ENCODE measurements at regions not wholly inside any gene's neighbourhood (a gene's known extent, or its start where the extent isn't known, plus 50 kb on each side); places are given as distances from the start of the nearest gene placed in this dataset.

DNA sequence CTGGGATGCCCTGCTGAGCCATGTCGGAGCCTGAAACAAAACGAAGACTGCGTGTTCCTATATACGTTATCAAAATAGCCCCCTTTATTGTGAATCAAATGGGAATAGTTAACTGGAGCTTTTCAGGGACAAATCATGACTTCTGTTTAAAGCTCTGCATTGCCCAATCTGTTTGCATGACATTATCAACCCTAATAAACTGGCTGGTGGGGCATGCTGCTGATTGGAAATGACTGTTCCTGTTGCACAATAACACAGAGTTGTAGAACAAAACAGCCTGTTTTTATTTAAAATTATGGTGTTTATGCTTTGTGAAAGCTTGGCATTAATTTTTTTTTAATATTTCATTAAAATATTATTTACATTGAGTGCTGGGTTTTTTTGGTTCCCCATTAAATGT, 215.5 kb downstream of the TMEM167A start:
- TF ChIP-seq CTCF (IDR thresholded peaks at IDR 0.05; ENCODE audit: low read length): no peak
- TF ChIP-seq EZH2 (optimal IDR thresholded peaks at IDR 0.05; ENCODE audit: low read depth, low read length): no peak
- TF ChIP-seq EZH2phosphoT487 (IDR thresholded peaks at IDR 0.05; ENCODE audit: low read length): no peak

All from MM.1S (cell line).